ENCODE measurements at regions not wholly inside any gene's neighbourhood (a gene's known extent, or its start where the extent isn't known, plus 50 kb on each side); places are given as distances from the start of the nearest gene placed in this dataset.

- Histone ChIP-seq H3K9me3 (no peaks in the 10 kb centered on the region), H3K27ac (no peak overlapping the region), H3K4me1 (no peaks in the 10 kb centered on the region), H3K4me2 (no peak overlapping the region), H3K4me3 (no peak overlapping the region)
- TF ChIP-seq CHD2 (IDR thresholded peaks at IDR 0.05; ENCODE audit: low read length, partially characterized antibody) (no peak), CEBPB (IDR thresholded peaks at IDR 0.05) (no peak), MAX (IDR thresholded peaks at IDR 0.05) (no peak), EP300 (IDR thresholded peaks at IDR 0.05) (no peak)
- ATAC-seq, result no peak
- ChIA-PET POLR2A (no interaction called here), CTCF (no interaction called here)
- no peak for DNase-seq (ENCODE audit: low read depth in 1 of 2, low spot score in 1 of 2)
- FAIRE-seq, result no peak
- 73% methylated on average over 2 of the region's 2 CpGs for WGBS (ENCODE audit: missing lambda C conversion rate)
These were observed 947.4 kb downstream of the LRFN5 start for GRCh38 chr14:42554091-42554490.

GRCh38 chr14:42550310-42550709 is 943.6 kb downstream of the LRFN5 start:
- H3K27ac ChIP-seq, result no peak overlapping the region
- no peaks in the 10 kb centered on the region for H3K9me3 ChIP-seq
- ChIA-PET CTCF (no interaction called here), POLR2A (no interaction called here)
- no peaks in the 10 kb centered on the region for H3K4me1 ChIP-seq
- FAIRE-seq (no peak), DNase-seq (ENCODE audit: low read depth in 1 of 2, low spot score in 1 of 2) (no peak), ATAC-seq (no peak)
- H3K4me2 ChIP-seq, result no peak overlapping the region
- H3K4me3 ChIP-seq, result no peak overlapping the region
- no peak for TF ChIP-seq JUNB (IDR thresholded peaks at IDR 0.05)
- no peak for TF ChIP-seq CEBPB (IDR thresholded peaks at IDR 0.05)

- no peak for FAIRE-seq
- Histone ChIP-seq H3K4me1 (no peaks in the 10 kb centered on the region), H3K4me2 (no peak overlapping the region), H3K4me3 (no peak overlapping the region), H3K9me3 (no peaks in the 10 kb centered on the region), H3K27ac (no peak overlapping the region)
- TF ChIP-seq EHMT2 (IDR thresholded peaks at IDR 0.05; ENCODE audit: low read depth), result no peak
- no peak for TF ChIP-seq JUNB (IDR thresholded peaks at IDR 0.05)
- no peak for TF ChIP-seq HDAC2 (IDR thresholded peaks at IDR 0.05)
- TF ChIP-seq PHF8 (IDR thresholded peaks at IDR 0.05; ENCODE audit: borderline replicate concordance, low read depth), result no peak
- TF ChIP-seq ZNF302 (CRISPR knock-in tag; IDR thresholded peaks at IDR 0.05), result no peak
- TF ChIP-seq RFX5 (IDR thresholded peaks at IDR 0.05), result no peak
- TF ChIP-seq MAZ (IDR thresholded peaks at IDR 0.05; ENCODE audit: borderline replicate concordance, low read depth, low read length), result no peak
- no peak for TF ChIP-seq EHF (CRISPR knock-in tag; IDR thresholded peaks at IDR 0.05)
- TF ChIP-seq NFE2L2 (conservative IDR thresholded peaks at IDR 0.05; ENCODE audit: low read length), result no peak
- TF ChIP-seq CHD4 (IDR thresholded peaks at IDR 0.05; ENCODE audit: borderline replicate concordance), result no peak
- no peak for TF ChIP-seq HOXA7 (CRISPR knock-in tag; IDR thresholded peaks at IDR 0.05)
- no peak for TF ChIP-seq ZSCAN20 (CRISPR knock-in tag; IDR thresholded peaks at IDR 0.05)
- no peak for TF ChIP-seq FOSL2 (IDR thresholded peaks at IDR 0.05)
- TF ChIP-seq FOSL2 (CRISPR knock-in tag; IDR thresholded peaks at IDR 0.05), result no peak
- TF ChIP-seq MYC (IDR thresholded peaks at IDR 0.05; ENCODE audit: borderline replicate concordance, low read length), result no peak
- TF ChIP-seq HES2 (IDR thresholded peaks at IDR 0.05), result no peak
- TF ChIP-seq RARB (CRISPR knock-in tag; IDR thresholded peaks at IDR 0.05), result no peak
- TF ChIP-seq CEBPB (IDR thresholded peaks at IDR 0.05), result no peak
- ATAC-seq, result no peak
- DNase-seq (ENCODE audit: low read depth in 1 of 2, low spot score in 1 of 2), result no peak
- ChIA-PET CTCF (interaction anchor here (0.6 kb wide), 1 partner anchor 32 kb away, joined by 3 read pairs; no protein-coding TSS in a partner anchor), POLR2A (no interaction called here)
These were observed 941.7 kb downstream of the LRFN5 start for GRCh38 chr14:42548349-42548748.

- no peaks in the 10 kb centered on the region for H3K4me1 ChIP-seq
- WGBS (ENCODE audit: missing lambda C conversion rate), result 21% methylated on average over 2 of the region's 2 CpGs
- POLR2A ChIA-PET, result no interaction called here
- FAIRE-seq, result no peak
- DNase-seq (ENCODE audit: low read depth in 1 of 2, low spot score in 1 of 2), result no peak
- H3K4me2 ChIP-seq, result no peak overlapping the region
- TF ChIP-seq EHF (CRISPR knock-in tag; IDR thresholded peaks at IDR 0.05) (no peak), EP300 (IDR thresholded peaks at IDR 0.05) (no peak), ATOH8 (CRISPR knock-in tag; IDR thresholded peaks at IDR 0.05; ENCODE audit: low read depth) (no peak), SMC3 (IDR thresholded peaks at IDR 0.05) (no peak), HMGXB4 (CRISPR knock-in tag; IDR thresholded peaks at IDR 0.05; ENCODE audit: borderline replicate concordance) (no peak), GATA3 (IDR thresholded peaks at IDR 0.05; ENCODE audit: borderline replicate concordance) (no peak), MYC (IDR thresholded peaks at IDR 0.05; ENCODE audit: borderline replicate concordance, low read length) (no peak), CBX2 (IDR thresholded peaks at IDR 0.05; ENCODE audit: borderline replicate concordance, low read depth) (no peak), RNF2 (IDR thresholded peaks at IDR 0.05; ENCODE audit: borderline replicate concordance, low read depth) (no peak), HOXB5 (CRISPR knock-in tag; IDR thresholded peaks at IDR 0.05) (no peak), JUN (IDR thresholded peaks at IDR 0.05) (no peak), KDM5A (IDR thresholded peaks at IDR 0.05) (no peak), POLR2A (IDR thresholded peaks at IDR 0.05; ENCODE audit: low read length) (no peak), ZSCAN20 (CRISPR knock-in tag; IDR thresholded peaks at IDR 0.05) (no peak)
- H3K27ac ChIP-seq, result no peak overlapping the region
- no peak for ATAC-seq
- no peak overlapping the region for H3K4me3 ChIP-seq
- CTCF ChIA-PET, result no interaction called here
- no peaks in the 10 kb centered on the region for H3K9me3 ChIP-seq
These were observed 939.0 kb downstream of the LRFN5 start for GRCh38 chr14:42545636-42546035.
